GM21825 (cell line): ENCODE measurements at regions not wholly inside any gene's neighbourhood (a gene's known extent, or its start where the extent isn't known, plus 50 kb on each side); places are given as distances from the start of the nearest gene placed in this dataset.
"Not testable (repeated sequence)": the region's sequence is repeated elsewhere in the genome, so short reads cannot be mapped to it uniquely, and the experiment has no call there.

ENCODE experiments used
- ATAC-seq: cut with Tn5 transposase; IDR thresholded peaks from one replicate; pipeline ENCODE4 v1.9.1; 2021; ENCODE audit warnings: mild to moderate bottlenecking, moderate library complexity; ENCODE audit not compliant: unreplicated experiment

DNA sequence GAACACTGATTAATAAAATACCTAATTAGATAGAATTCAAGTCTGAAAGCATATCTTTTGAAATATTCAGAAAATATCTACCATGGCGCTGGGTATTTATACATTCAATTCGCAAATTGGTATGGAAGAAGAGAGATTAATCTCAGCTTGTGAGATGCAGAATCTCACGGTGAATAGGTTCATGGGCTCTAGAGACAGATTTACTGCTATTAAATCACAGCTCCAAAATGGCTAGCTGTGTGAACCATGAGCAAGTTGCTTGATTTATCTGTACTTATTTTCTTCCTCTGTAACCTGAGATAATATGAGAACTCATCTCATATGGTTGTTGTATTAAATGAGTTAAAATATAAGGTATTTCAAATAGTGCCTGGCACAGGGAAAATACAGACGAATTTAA lies 556.7 kb downstream of the FBXO15 start:
- ATAC-seq = no peak

DNA sequence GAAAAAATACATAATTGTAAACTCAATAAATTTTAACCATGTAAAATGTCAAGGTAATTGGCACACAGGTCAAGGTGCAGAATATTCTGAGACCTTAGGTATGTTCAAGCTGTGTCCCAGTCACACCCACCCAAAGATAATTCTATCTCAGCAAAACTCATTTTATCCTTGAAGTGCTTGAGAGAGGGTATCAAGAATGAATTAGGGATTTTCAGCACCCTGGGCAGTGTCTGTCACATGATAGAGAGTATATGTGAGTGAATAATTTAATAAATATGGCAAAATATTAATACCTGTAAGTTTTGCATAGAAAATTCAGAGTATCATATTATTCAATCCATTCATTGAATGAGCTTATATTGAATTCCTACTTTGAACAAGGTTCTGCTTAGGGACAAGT lies 567.9 kb downstream of the FBXO15 start:
- ATAC-seq = no peak

DNA sequence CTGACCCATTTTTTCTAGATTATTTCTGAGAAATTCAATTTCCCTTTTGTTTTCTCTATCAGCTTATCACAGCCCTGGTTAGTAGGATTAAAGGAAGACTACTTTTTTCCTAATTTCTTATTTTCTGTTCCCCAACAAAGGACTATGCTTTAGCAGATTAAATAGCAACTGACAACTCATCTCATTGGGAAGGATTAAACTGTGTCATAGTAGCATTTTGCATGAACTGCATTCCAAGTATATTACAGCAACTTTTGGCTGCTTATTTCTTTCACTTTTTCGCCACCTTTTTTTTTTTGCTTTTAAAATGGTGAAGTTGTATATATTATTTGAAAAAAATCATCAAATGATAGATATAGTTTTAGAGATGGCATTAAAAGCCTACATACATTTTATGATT lies 570.3 kb downstream of the FBXO15 start:
- ATAC-seq = no peak

DNA sequence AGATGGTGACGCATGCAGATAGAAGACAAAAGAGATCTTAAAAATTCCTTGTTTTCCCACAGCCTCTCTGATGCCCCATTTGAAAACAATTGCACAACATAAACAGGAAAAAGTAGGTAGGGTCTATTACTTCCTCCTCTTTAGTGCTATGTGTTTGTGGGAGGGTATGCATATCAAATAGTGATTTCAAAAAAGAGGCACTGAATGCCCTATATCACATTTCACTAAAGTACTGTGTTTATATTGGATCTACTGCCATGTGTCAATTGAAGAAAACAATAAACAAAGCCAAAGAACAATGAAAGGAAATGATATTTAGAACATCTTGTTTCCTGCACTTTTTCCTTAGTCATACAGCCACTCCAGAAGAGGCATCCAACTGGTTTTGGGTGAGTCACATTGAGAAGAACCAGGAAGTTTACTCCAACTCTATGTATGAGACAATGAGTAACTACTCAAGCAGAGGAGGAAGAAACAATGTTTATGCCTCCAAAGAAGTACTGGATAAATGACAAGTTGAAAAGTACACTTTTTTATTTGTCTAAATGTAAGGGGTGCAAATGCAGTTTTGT lies 583.6 kb downstream of the FBXO15 start:
- no peak for ATAC-seq

GRCh38 chr18:73563345-73563744 lies 584.3 kb downstream of the FBXO15 start:
- no peak for ATAC-seq

DNA sequence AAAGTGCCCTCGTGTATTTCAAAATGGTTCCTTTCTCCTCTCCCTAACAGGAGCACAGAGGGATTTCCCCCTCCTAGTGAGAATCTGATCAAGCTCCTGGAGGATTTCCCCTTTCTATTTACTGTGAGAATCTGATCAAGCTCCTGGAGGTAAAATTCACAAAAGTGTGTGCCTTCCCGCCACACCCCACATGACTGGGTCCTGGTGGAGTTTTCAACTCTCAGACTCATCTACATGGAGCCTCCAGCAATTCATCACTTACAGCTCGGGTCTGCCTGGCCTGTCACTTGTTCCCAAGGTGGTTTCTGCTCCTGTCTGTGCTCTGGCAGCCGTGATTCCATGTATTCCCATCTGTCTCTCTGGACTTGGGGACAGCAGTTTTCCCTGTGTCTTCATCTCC lies 590.7 kb downstream of the FBXO15 start:
- ATAC-seq = no peak

DNA sequence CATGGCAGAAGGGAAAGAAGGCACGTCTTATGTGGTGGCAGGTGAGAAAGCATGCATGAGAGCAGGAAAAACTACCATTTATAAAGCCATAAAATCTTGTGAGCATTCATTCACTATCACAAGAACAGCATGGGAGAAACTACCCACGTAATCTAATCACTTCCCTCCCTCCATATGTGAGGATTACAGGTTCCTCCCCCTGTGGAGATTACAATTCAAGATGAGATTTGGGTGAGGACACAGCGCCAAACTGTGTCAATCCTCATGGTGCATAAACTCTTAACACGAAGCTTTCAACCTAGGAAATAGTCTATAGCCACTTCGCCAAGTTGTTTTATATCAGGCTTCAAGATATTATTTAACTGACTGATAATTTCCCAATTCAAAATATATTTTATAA lies 595.5 kb downstream of the FBXO15 start:
- ATAC-seq = no peak

GRCh38 chr18:73551211-73551610 lies 596.4 kb downstream of the FBXO15 start:
- ATAC-seq = no peak

- no peak for ATAC-seq
Observed at GRCh38 chr18:73549236-73549635, 598.4 kb downstream of the FBXO15 start.

GRCh38 chr18:73545472-73545871 lies 602.2 kb downstream of the FBXO15 start:
- ATAC-seq = no peak

- ATAC-seq = no peak
Observed at GRCh38 chr18:73544617-73545016, 603.0 kb downstream of the FBXO15 start.

GRCh38 chr18:73544032-73544431 lies 603.6 kb downstream of the FBXO15 start:
- ATAC-seq = no peak

DNA sequence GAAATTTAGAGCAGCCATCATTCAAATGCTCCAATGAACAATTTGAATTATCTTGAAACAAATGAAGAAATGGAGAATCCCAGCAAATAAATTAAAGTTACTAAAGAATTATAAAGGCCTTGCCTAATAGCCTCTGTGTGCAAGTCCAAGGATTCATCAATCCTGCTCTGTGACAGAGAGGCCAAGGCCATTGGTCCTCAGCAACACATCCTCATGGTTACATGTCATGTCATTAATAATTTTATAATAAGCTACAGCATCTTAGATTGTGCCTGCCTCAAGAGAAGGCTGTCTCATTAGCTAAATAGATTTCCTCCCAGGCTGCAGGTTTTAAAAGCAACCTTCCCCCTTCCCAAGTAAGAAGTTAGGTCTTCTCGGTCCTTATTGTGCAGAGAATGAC lies 611.6 kb downstream of the FBXO15 start:
- ATAC-seq = no peak

- no peak for ATAC-seq
Observed at GRCh38 chr18:73535189-73535588, 612.4 kb downstream of the FBXO15 start.

GRCh38 chr18:73531601-73532000 lies 616.0 kb downstream of the FBXO15 start:
- no peak for ATAC-seq

DNA sequence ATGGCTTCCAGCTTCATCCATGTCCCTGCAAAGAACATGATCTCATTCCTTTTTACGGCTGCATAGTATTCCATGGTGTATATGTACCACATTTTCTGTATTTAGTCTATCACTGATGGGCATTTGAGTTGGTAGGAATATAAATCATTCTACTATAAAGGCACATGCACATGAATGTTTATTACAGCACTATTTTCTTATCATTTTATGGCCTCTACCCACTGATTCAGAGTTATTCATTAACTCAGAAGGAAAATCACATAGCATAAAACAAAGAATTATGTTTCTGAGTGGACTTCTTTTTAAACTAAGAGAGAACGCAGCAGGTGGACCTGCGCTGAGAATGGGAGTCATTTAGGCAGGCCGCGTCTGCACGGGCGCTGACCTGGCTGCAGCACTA lies 619.6 kb downstream of the FBXO15 start:
- no peak for ATAC-seq

- ATAC-seq = no peak
Observed at GRCh38 chr18:73520229-73520628, 627.4 kb downstream of the FBXO15 start.

GRCh38 chr18:73516056-73516455 lies 631.6 kb downstream of the FBXO15 start:
- not testable (repeated sequence) for ATAC-seq

GRCh38 chr18:73514449-73514848 lies 633.2 kb downstream of the FBXO15 start:
- ATAC-seq = no peak

GRCh38 chr18:73511771-73512503 lies 635.7 kb downstream of the FBXO15 start:
- ATAC-seq = no peak

- ATAC-seq = no peak
Observed at GRCh38 chr18:73509460-73509859, 638.2 kb downstream of the FBXO15 start.

DNA sequence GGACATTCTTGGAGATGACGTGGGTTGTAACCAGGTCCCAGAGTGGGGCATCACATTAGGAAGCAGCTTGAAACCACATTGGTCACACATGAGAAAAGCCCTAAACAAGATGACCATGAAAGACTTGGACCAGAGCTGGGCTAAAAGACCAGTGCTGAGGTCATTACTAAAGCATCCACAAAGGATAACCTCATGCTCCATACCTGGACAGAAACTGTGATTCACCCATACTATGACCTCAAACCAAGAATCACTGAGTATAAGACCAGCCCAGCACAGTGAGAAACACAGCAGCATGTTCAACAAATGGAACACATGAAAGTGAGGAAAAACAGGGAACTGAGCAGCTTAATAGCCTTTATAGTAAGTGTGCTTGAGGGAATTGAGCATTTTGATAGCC lies 635.5 kb upstream of the NETO1 start:
- ATAC-seq = no peak

GRCh38 chr18:73487966-73488365 lies 620.2 kb upstream of the NETO1 start:
- ATAC-seq = no peak
